GM21529 (cell line): ENCODE measurements at regions not wholly inside any gene's neighbourhood (a gene's known extent, or its start where the extent isn't known, plus 50 kb on each side); places are given as distances from the start of the nearest gene placed in this dataset.
"Not testable (repeated sequence)": the region's sequence is repeated elsewhere in the genome, so short reads cannot be mapped to it uniquely, and the experiment has no call there.

Source experiments
- ATAC-seq: cut with Tn5 transposase; IDR thresholded peaks from one replicate; pipeline ENCODE4 v1.9.1; 2021; ENCODE audit not compliant: unreplicated experiment

DNA sequence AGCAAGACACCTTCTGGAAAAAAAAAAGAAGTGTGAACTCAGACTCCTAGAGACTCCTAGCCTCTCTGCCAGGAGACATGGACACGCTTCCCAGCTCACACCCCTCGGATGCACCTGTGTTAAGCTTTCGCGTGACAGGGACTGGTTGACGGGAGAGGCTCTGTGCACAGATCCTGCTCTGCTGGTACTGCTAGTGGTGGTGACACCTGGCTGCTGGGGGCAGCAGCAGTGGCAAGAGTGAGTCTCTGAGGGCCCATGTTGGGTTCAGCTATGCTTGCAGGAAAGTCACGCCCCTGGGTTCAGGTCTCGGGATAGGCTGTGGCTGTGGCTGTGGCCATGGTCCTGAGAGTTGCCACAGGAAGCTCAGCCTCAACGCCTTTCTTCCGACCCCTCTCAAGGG is 81.1 kb downstream of the XRCC2 start:
- ATAC-seq, result no peak

DNA sequence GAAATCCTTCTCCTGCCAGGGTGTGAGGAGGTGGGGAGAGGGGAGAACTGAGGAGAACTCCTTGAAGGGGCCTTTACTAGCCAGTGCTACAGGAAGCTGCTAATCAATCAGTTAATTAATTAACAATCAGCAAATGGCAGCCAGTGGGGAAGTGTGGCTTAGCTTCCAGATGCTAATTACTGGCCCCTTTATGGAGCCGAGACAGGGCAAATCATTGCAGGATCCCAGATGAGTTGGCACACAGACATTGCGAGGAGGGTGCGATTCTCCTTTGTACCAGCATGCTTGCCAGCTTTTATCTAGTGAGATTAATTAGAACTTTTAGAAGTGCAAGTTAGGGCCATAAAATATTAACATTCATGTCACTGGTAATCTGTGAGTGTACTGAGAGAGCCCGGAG is 84.0 kb downstream of the XRCC2 start:
- ATAC-seq, result no peak

DNA sequence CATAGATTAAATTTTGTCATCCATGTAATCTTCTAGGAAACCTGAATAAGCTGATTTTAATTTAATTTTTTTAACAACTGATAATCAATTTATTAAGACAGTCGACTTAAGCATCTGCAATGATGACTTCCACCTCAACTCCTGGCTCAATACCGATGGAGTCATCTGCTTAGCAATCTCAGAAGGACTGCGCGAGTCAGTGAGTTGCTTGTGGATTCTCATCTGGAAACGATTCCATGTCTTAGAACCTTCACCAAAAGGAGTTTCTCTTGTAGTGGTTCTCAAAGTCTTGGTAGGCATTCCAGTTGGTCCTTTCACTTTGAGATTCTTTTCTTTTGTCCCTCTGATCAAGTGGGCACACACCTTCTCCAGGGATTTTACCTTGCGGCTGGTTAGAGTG is 85.5 kb downstream of the XRCC2 start:
- no peak for ATAC-seq

DNA sequence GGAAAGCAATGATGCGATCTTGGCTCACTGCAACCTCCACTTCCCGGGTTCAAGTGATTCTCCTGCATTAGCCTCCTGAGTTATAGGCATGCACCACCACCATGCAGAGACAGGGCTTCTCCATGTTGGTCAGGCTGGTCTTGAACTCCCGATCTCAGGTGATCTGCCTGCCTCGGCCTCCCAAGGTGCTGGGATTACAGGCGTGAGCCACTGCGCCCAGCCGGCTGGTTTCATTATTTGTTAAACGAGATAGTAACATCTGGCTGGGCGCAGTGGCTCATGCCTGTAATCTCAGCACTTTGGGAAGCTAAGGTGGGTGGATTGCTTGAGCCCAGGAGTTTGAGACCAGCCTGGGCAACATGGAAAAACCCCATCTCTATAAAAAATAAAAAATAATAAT is 86.1 kb downstream of the XRCC2 start:
- ATAC-seq, result not testable (repeated sequence)

DNA sequence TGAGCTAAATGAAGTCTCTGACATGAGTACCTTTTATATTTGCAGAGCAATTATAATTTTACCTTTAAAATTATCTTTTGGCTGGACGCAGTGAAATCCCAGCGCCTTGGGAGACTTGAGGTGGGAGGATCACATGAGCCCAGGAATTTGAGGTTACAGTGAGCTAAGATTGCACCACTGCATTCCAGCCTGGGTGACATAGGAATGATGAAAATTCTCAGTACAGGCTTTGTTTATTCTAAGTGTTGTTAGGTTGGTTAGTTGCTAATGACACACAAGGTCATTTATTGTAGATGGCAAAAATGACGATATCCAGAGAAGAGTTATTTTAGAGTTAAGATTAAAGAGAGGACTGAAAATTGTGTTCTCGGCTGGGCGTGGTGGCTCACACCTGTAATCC is 87.6 kb downstream of the XRCC2 start:
- no peak for ATAC-seq

DNA sequence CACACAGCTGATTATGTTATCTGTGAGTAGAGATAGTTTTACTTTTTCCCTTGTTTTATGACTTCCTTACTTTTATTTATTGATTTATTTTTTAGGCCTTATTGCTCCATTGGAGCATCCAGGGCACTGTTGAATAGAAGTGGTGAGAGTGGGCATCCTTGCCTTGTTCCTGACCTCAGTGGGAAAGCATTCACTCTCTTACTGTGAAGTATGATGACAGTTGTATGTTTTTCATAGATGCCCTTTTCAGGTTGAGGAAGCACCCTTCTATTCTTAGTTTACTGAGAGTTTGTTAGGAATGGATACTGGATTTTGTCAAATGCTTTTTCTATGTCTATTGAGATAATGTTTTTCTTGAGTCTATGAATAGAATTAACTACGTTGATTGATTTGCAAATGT is 88.6 kb downstream of the XRCC2 start:
- ATAC-seq, result no peak

DNA sequence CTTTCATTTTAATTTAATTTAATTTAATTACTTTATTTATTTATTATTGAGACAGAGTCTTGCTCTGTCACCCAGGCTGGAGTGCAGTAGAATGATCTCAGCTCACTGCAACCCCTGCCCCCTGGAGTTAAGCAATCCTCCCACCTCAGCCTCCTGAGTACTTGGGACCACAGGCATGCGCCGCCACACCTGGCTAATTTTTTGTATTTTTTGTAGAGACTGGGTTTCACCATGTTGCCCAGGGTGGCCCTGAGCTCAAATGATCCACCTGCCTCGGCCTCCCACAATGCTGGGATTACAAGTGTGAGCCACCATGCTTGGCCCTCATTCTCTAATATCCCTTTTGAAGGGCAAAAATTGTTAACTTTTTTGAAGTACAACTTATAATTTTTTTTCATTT is 92.9 kb downstream of the XRCC2 start:
- ATAC-seq, result no peak

DNA sequence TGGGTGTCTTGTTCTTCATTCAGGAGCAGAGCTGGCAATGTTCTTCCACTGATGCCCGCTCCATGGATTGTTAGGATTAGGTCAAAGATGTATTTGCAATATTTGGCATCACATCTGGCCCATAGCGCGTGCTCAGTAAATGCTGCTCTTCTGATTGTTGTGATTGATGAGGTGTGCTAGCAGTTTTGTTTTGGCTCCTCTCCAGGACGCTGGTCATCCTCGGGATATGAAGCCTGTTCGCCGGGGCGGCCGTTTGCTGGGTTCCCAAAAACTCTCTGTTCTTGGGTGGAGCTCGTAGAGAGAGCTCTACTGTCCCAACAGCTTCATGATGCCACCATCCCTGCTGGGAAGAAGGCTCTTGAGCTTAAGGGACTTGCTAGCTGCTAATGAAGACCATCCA is 96.9 kb downstream of the XRCC2 start:
- ATAC-seq, result no peak

DNA sequence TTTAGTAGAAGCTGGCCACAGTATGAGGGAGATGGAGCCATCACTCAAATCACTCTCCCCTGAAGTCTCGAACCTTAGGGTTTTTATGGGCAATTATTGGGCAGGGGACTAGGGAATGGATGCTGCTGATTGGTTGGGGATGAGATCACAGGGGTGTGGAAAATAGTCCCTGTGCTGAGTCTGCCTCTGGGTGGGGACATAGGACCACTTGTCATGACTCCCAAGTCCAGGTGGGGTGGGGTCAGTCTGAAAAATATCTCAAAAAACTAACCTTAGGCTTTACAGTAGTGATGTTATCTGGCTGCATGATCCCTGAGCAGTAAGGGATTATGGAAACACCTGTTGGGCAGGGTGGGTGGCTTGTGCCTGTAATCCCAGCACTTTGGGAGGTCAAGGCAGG is 98.6 kb downstream of the XRCC2 start:
- ATAC-seq, result no peak

DNA sequence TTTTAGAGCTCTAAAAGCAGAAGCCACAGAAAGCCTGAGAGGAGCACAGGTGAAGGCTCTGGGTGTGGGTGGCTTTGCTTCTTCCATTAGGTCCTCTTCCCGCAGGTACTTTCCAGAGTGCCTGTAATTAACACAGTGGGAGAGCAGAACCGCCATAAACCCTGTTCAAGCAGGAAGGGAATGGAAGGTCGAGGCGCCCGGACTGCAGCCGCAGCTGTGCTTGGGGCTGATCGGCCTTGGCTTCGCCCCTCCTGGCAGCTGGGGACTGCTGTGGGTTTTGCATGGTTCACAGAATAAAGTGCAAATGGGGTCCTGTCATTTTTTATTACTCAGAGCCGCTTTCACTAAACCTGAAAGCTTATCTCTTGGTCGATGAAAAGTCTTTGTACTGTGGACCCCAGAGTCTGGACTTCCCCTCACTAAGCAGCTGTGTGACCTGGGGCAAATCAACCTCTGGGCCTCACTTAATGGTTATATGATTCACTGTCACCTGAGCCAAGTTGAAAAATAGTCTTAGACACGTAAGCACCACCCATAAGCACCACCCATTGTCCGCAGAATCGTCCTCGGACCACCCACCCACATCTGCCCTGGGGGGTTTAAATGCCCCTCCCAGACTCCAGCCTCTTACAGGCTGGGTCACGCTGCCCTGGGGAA is 100.9 kb downstream of the XRCC2 start:
- ATAC-seq, result peak; percentile 88

DNA sequence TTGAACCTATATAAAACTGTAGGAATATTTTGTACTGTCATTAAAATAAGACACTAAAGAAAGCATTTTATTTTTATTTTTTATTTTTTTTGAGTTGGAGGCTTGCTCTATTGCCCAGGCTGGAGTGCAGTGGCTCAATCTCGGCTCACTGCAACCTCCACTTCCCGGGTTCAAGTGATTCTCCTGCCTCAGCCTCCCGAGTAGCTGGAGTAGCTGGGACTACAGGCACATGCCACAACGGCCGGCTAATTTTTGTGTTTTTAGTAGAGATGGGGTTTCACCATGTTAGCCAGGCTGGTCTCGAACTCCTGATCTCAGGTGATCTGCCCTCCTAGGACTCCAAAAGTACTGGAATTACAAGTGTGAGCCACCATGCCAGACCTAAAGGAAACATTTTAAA is 102.8 kb downstream of the XRCC2 start:
- not testable (repeated sequence) for ATAC-seq

DNA sequence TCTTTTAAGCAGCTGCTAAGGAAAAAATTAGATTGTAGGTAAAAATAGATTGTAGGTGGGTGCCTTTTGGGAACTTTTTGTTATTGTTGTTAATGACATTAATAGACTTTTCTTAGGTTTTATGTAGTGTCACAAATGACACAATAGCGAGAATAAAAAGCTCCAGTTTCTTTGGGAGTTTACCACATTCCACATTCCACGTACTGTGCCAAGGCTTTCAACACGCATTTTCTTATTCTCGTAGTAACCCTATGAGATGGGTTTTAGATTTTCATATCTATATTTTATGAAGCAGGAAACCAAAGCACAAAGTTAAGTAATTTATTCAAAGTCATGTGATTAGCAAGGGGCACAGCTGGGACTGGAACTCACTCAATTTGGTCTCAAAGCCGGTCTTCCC is 103.8 kb downstream of the XRCC2 start:
- ATAC-seq, result no peak

DNA sequence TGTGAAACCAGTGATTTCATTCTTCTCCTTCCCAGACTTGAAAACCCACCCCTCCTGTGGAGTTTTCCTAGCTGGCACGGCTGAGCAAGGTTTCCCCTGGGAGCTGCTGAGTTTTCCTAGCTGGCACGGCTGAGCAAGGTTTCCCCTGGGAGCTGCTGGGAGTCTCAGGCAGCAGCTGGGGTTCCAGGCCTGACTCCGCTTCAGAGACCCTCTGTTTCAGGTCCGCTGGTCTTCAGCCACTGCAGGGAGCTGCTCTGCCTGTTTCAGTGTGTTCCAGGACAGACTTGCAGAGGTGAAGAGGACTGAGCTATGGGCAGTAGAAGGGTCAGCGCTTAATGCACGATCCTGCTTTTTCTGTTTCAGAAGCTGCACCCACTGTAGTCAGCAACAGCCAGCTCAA is 104.9 kb downstream of the XRCC2 start:
- ATAC-seq, result no peak

DNA sequence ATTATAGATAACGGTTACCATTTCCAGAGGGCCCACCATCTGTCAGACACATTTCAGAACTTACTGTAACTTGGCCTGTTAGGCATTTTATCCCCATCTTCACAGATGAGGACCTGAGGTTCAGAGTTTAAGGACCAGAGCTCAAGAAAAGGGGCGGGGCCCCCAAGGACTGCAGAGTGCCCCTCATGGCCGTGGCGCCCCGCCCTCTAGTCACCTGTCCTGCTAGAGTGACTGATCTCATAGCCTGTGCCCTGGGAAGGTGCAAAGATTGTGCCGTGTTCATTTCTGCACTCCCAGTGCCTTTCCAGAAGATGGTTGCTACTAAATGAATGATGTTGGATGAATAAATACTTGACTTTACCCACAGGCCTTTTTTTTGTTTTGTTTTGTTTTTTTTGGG is 107.0 kb downstream of the XRCC2 start:
- ATAC-seq, result no peak

DNA sequence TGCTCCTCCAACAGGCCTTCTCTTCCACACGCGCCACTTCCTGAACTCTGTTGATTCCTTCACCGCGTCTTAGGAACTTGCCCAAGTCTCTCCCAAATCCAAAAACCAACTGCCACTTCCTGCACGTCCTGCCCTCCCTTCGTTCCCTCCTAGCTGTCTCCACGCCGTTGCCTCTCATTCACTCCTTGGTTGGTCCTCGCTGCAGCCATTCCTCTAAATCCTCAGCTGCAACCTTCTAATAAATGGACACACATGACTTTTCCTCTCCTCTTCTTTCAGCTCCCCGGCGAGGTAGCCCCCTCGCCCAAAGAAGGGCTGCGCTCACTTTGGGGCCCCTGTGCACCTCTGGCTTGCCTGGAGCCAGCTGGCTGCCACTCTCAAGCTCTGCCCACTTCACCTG is 110.2 kb downstream of the XRCC2 start:
- ATAC-seq, result no peak

DNA sequence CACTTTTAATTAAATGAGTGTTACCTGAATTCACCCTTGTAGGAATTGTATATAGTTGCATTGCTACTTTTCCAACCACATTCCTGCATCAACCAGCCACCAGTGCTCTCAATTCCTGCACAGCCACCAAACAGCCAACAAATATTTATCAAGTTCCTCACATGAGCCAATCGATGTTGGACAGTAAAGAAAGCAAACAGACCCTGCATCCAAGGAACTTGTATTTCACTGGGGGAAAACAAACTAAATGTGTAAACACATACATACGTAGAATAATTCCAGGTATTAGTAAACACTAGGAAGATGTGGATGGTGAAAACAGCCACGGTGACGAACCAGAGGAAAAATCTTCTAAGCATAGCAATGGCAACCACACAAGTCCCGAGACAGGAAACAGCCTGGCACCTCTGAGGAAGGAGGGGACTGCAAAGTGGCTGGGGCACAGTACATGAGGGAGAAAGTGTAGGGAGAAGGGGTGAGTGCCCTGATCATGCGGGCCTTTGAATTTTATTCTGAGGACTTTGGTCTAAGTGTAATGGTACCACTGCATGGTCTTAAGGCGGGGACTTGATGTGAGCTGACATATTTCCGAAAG is 111.2 kb downstream of the XRCC2 start:
- no peak for ATAC-seq

DNA sequence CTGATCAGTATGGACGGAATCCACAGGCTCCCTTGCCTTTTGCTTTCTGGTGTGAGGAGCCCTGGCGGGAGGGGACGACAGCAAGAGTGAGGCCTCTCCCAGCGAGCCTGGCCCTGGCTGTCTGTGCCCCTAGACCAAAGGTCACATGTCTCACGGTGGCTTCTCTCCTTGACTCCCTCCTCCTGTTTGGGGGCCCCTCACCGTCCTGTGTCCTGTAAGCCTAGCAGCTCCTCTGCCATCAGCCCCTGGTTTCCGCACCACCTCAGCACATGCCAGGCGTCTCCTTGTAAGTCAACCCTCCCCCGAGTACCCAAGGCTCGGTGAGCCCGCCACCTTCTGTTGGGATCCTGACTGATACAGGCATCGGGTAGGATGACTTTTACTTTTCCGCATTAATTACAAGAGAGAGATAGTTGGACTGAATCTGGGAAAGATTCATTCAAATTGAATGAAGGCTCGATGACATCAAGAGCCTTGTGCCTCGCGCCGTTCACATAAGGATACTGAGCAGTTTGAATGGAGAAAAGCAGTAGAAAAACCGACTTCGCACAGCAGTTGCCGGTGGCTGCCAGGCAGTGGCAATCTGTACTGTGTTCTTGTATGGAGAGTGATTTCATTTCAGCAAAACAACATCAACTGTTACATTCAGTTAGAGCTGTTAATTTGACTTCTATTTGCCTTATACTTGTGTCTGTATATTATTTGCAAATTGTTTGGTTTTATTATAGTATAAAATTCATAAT is 119.8 kb downstream of the XRCC2 start:
- no peak for ATAC-seq

DNA sequence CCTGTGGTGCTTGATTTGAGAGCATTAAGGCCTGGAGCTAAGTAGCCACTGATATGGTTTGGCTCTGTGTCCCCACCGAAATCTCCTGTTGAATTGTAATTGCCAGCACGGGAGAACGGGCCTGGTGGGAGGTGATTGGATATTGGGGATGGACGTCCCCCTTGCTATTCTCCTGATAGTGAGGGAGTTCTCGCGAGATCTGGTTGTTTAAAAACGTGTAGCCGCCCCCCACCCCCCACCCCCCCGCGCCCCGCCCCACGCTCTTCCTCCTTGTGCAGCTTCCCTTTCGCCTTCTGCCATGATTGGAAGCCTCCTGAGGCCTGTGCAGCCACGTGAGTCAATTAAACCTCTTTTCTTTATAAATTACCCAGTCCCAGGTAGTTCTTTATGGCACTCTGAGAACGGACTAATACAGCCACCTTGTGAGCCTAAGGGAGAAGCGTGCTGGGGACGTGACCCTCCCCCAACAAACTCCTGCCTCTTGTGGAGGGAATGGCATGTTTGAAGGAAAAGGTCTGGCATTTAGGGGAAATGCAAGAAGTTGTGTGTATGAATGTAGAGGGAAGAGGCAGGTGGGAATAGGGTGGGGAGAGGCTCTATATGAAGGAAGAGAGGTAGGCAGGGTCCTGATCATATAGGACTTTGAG is 118.0 kb upstream of the KMT2C start:
- no peak for ATAC-seq

DNA sequence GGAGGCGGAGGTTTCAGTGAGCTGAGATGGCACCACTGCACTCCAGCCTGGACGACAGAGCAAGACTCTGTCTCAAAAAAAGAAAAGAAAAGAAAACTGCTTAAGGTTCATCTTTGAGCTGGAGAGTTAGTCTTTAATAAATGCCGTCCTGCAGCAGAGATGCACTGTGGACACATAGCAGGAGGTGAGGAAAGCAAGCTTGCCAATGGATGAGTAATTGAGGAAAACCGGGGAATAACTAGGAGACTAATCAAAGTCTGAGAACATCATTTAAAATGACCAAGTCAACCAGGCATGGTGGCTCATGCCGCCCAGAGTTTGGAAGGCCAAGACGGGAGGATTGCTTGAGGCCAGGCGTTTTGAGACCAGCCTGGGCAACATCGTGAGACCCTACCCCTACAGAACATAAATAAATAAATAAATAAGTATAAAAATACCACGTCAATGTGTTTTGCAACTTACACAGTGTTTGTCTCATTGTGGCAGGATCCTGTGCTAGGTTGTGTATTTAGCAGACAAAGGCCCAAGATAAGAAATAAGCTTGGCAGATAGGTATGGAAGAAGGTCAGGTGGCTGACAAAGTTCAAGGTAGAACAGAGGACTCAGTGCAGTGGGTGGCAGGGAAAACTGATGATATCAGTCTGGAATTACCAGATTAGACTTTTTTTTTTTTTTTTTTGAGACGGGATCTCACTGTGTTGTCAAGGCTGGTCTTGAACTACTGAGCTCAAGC is 115.7 kb upstream of the KMT2C start:
- ATAC-seq, result no peak

DNA sequence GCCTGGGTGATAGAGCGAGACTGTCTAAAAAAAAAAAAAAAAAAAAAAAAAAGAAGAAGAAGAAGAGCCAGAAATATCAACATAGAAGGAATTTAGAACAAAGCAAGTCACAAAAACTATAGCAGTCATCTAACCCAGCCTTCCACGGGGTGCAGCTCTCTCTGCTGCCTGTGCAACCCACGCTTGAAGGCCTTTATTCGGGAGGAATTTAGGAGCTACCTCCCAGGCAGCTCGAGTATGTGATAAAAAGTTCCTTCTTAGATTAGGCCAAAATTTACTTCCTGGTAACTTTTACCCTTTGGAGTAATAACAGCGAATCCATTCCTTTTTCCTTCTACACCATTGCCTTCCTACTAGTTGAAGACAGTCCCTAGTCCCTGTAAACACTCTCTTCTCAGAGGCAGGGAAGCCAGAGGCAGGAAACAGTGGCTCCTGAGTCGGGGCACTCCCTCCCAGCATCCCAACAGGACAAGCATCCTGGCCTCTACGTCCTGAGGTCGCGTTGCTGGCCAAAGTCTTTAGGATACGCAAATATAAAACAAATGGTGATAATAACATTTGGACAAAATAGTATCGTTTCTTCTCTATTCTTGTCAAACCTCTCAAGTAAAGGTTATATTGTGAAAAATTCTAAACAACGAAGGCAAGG is 109.3 kb upstream of the KMT2C start:
- no peak for ATAC-seq

DNA sequence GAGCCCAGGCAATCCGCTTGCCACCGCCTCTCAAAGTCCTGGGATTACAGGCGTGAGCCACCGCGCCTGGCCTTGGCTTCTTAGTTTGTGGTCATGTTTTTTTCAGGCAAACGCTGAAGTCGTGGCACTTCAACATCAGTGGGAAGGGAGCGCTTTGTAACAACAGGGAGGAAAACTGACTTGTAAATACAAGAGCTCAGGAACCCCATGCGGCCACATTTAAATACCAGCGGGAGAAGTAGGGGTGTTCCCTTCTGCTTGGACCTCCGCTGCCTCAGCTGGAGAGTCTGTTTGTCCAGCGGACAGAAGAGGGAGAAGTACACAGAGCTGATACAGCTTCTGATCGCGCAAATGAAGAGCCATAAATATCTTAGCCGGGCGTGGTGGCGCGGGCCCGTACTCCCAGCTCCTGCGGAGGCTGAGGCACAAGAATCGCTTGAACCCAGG is 108.7 kb upstream of the KMT2C start:
- no peak for ATAC-seq
